GM20000 (cell line): ENCODE measurements at regions not wholly inside any gene's neighbourhood (a gene's known extent, or its start where the extent isn't known, plus 50 kb on each side); places are given as distances from the start of the nearest gene placed in this dataset.

Experiments used
- DNase-seq: peaks from one replicate; pipeline ENCODE4 v3.0.0; 2012; ENCODE audit warnings: low spot score
- TF ChIP-seq, protein P1 (sequence below): IDR thresholded peaks from 2 replicates; pipeline ENCODE4 v1.5.1; 2012; ENCODE audit warnings: mild to moderate bottlenecking, control low read depth; ENCODE audit errors: extremely low read depth, missing control alignments

DNA sequence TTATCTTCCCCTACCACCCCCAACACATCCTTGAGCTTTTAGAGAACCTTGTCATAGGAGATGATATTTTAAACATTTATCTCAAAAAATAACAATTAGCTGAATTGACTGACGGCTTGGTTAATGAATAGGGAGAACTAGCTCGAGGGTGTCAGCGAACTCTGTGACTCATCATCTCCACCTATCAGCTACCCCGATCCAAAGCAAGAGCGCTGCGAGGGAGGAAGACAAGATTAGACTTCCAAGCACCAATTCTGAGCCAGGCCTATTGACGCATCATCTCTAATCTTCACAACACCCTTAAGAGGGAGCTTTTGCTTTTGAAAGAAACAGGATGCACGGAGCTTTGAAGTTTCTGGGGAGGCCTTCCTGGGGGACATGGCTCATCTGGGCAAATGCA is 51.0 kb upstream of the GALNT18 start:
- TF ChIP-seq, protein P1, sequence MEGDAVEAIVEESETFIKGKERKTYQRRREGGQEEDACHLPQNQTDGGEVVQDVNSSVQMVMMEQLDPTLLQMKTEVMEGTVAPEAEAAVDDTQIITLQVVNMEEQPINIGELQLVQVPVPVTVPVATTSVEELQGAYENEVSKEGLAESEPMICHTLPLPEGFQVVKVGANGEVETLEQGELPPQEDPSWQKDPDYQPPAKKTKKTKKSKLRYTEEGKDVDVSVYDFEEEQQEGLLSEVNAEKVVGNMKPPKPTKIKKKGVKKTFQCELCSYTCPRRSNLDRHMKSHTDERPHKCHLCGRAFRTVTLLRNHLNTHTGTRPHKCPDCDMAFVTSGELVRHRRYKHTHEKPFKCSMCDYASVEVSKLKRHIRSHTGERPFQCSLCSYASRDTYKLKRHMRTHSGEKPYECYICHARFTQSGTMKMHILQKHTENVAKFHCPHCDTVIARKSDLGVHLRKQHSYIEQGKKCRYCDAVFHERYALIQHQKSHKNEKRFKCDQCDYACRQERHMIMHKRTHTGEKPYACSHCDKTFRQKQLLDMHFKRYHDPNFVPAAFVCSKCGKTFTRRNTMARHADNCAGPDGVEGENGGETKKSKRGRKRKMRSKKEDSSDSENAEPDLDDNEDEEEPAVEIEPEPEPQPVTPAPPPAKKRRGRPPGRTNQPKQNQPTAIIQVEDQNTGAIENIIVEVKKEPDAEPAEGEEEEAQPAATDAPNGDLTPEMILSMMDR, result no peak

DNA sequence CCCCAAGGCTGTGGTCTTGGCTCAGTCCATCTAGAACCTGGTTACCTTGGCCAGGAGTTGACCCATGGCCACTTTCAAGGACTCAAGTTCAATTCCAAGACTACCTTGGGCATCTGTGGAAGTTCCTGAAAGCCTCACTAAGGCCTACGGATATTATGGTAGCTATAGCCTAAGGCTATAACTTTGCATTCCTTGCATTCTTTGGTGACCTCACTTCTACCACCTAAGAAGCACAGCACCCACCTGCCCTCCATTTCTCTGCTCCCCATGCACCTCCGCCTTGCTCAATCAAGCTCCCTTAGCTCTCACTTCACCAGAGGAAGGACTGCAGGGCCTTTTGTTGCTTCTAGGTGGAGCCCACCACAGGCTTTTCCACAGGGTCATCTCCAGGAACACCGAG is 50.3 kb upstream of the GALNT18 start:
- no peak for DNase-seq

More for the DNA sequence above, 51.0 kb upstream of the GALNT18 start:
- DNase-seq, result no peak

More for the DNA sequence above, 50.3 kb upstream of the GALNT18 start:
- TF ChIP-seq, protein P1, result no peak
